GM12878 (cell line): ENCODE measurements at regions not wholly inside any gene's neighbourhood (a gene's known extent, or its start where the extent isn't known, plus 50 kb on each side); places are given as distances from the start of the nearest gene placed in this dataset.

Source experiments
- ATAC-seq: fragments of 200-7000 bp; cut with Tn5 transposase; 3 replicates; pipeline ENCODE4 v1.9.1; 2020; ENCODE audit warnings: mild to moderate bottlenecking, moderate library complexity
- BruUV-seq: library from RNA; stranded (reverse); fragments of 400-500 nt; replicated peaks from 2 replicates; lab custom pipeline; 2021; lab: Mats Ljungman, UMichigan
- CTCF ChIA-PET: fragments of 300-600 bp; sonication (Branson Sonifier 250); formaldehyde crosslinking; extraction: SDS; loops from one replicate; lab custom pipeline; 2021; ENCODE audit warnings: inconsistent platforms; lab: Yijun Ruan, JAX
- POLR2A ChIA-PET: fragments of 350-600 bp; formaldehyde crosslinking; extraction: SDS; loops from one replicate; lab custom pipeline; 2021; ENCODE audit warnings: inconsistent platforms; lab: Charles Lee
- RAD21 ChIA-PET: fragments of 300-600 bp; sonication (Branson Sonifier 250); formaldehyde crosslinking; loops from one replicate; lab custom pipeline; 2023; ENCODE audit warnings: antibody characterized with exemption; ENCODE audit not compliant: unreplicated experiment; lab: Charles Lee
- SMC1A ChIA-PET: fragments of 300-600 bp; sonication (Branson Sonifier 250); formaldehyde crosslinking; loops from one replicate; lab custom pipeline; 2023; ENCODE audit not compliant: unreplicated experiment, uncharacterized antibody; lab: Charles Lee
- DNase-seq: peaks from one replicate; pipeline ENCODE4 v3.0.0-alpha.2; 2011; ENCODE audit warnings: low read depth, low spot score
- FAIRE-seq: peaks from 3 replicates; lab custom pipeline; 2011; peaks lifted over from hg19 to GRCh38; lab: Jason Lieb, UNC
- H2AFZ ChIP-seq: 2 replicates; pipeline ENCODE4 v1.6.0; 2011; ENCODE audit warnings: low read depth, low read length, control low read depth; ENCODE audit not compliant: control insufficient read depth
- H3K27ac ChIP-seq: 2 replicates; pipeline ENCODE4 v1.5.1; 2011; ENCODE audit warnings: control low read depth; ENCODE audit not compliant: control insufficient read depth, insufficient read depth
- H3K27me3 ChIP-seq, 2 experiments: replicated peaks in 1 of 2; 2 replicates each; pipeline versions ENCODE4 v1.6.0 to v1.6.1; 2011; ENCODE audit warnings: low read length in 1 of 2; ENCODE audit not compliant: control insufficient read depth in 2 of 2, insufficient read depth in 2 of 2
- H3K36me3 ChIP-seq, 2 experiments: 2 replicates each; pipeline ENCODE4 v1.5.1; 2011; ENCODE audit warnings: low read length in 1 of 2; ENCODE audit not compliant: control insufficient read depth in 2 of 2, insufficient read depth in 2 of 2
- H3K4me1 ChIP-seq: 2 replicates; pipeline ENCODE4 v1.6.1; 2011; ENCODE audit warnings: mild to moderate bottlenecking, low read length, moderate library complexity, mixed read lengths; ENCODE audit not compliant: control insufficient read depth, insufficient read depth
- H3K4me2 ChIP-seq: 2 replicates; pipeline ENCODE4 v1.6.0; 2011; ENCODE audit warnings: control low read depth; ENCODE audit not compliant: control insufficient read depth, insufficient read depth
- H3K4me3 ChIP-seq: fragments of 200-600 bp; sonication (generic); 2 replicates; pipeline ENCODE4 v1.5.1; 2016
- H3K79me2 ChIP-seq: 2 replicates; pipeline ENCODE4 v1.6.0; 2011; ENCODE audit warnings: low read length; ENCODE audit not compliant: control insufficient read depth, insufficient read depth
- H3K9ac ChIP-seq: 2 replicates; pipeline ENCODE4 v1.8.0; 2011; ENCODE audit warnings: low read length, control low read depth, mixed read lengths; ENCODE audit not compliant: control insufficient read depth, insufficient read depth
- H3K9me3 ChIP-seq: replicated peaks from 3 replicates; pipeline ENCODE4 v1.5.1; 2011; ENCODE audit warnings: mild to moderate bottlenecking, low read length; ENCODE audit not compliant: control insufficient read depth, insufficient read depth
- H4K20me1 ChIP-seq: 2 replicates; pipeline ENCODE4 v1.6.0; 2011; ENCODE audit not compliant: control insufficient read depth, insufficient read depth
- ATF3 ChIP-seq: IDR thresholded peaks from 2 replicates; pipeline ENCODE4 v1.6.1; 2011; ENCODE audit warnings: low read depth, mild to moderate bottlenecking, low read length, moderate library complexity, borderline replicate concordance; ENCODE audit errors: extremely low read depth
- CBX5 ChIP-seq: sonication (generic); IDR thresholded peaks from 2 replicates; pipeline ENCODE4 v1.6.1; 2016; ENCODE audit warnings: low read depth, moderate library complexity, mild to moderate bottlenecking, inconsistent platforms
- CHD1 ChIP-seq: IDR thresholded peaks from 2 replicates; pipeline ENCODE4 v1.6.1; 2012; ENCODE audit warnings: low read depth, low read length, improper control_type of control experiment
- DPF2 ChIP-seq: fragments of 450-650 bp; IDR thresholded peaks from 2 replicates; pipeline ENCODE4 v1.6.1; 2017; ENCODE audit warnings: mild to moderate bottlenecking
- RBBP5 ChIP-seq: fragments of 200-600 bp; sonication (generic); conservative IDR thresholded peaks from 2 replicates; pipeline ENCODE4 v1.6.1; 2016
- SMAD1 ChIP-seq: fragments of 450-650 bp; IDR thresholded peaks from 2 replicates; pipeline ENCODE4 v1.6.1; 2018; ENCODE audit warnings: mild to moderate bottlenecking, low read depth; ENCODE audit not compliant: partially characterized antibody
- SP1 ChIP-seq: IDR thresholded peaks from one replicate; pipeline ENCODE4 v1.6.1; 2011; ENCODE audit warnings: low read depth, low read length
- WGBS: methylation state at CpG from one replicate; pipeline ENCODE4 v1.1.6; 2016; ENCODE audit warnings: low lambda C conversion rate; ENCODE audit not compliant: insufficient replicate concordance, insufficient coverage; ENCODE audit errors: missing lambda C conversion rate; 5-methylcytosine and 5-hydroxymethylcytosine counted together
- in situ Hi-C: fragments of 300-500 bp; cut with MboI; formaldehyde crosslinking; loops from 9 replicates; pipeline ENCODE4 v1.14.3; 2018; ENCODE audit warnings: mixed read lengths
- intact Hi-C: fragments of 100-400 bp; cut with micrococcal nuclease; formaldehyde crosslinking; loops from one replicate; pipeline ENCODE4 v1.14.2; 2022; ENCODE audit not compliant: unreplicated experiment
- TF ChIP-seq, protein P1 (sequence below): fragments of 450-650 bp; IDR thresholded peaks from 2 replicates; pipeline ENCODE4 v1.6.1; 2016; ENCODE audit warnings: mild to moderate bottlenecking, moderate library complexity, borderline replicate concordance

DNA sequence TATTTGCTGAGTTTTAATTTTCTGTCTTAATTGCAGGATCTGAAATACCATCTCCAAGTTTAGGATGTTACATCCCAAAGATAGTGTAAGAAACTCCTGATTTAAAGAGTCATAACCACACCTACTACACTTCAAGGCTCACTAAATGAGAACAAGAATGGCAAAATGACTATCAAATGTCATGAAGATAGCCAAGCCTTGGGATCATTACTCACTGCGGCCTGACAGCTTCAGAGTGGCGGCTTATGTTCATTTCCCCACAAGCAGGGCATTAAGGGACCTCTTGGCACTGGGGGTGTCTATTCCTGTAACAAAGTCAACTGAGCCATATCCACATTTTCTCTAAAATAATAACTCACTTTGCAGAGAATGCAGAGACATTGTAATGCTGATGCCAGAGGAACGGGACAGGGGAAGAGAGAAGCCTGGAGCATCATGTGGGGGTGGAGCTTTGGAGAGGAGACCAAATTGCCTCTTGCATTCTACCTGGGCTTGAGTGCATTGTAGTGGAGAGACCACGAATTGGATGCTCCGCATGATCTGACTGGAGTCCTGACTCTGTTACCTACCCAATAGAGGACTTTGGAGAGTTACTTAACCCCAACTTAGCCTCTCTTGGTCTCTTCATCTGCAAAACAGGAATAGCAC lies 219.2 kb downstream of the OPA1 start:
- no TSS peak for BruUV-seq
- POLR2A ChIA-PET, result no interaction called here
- Histone ChIP-seq H3K36me3 (no peaks in the 10 kb centered on the region), H3K4me1 (no peaks in the 10 kb centered on the region), H3K9ac (no peak overlapping the region), H3K27ac (no peak overlapping the region), H3K4me3 (no peak overlapping the region), H3K4me2 (no peak overlapping the region), H3K27me3 (no peaks in the 10 kb centered on the region; a peak in 2 of 4 replicates), H4K20me1 (no peaks in the 10 kb centered on the region), H3K79me2 (no peaks in the 10 kb centered on the region), H2AFZ (no peak overlapping the region), H3K9me3 (no peaks in the 10 kb centered on the region)
- DNase-seq, result no peak
- FAIRE-seq, result no peak
- CTCF ChIA-PET, result no interaction called here
- TF ChIP-seq CHD1 (no peak), ATF3 (no peak), SP1 (no peak)
- 27% methylated on average over 5 of the region's 5 CpGs for WGBS
- RAD21 ChIA-PET, result no interaction called here
- ATAC-seq, result no peak
- in situ Hi-C loops, result no loop called here
- intact Hi-C loops, result no loop called here
- SMC1A ChIA-PET, result no interaction called here

DNA sequence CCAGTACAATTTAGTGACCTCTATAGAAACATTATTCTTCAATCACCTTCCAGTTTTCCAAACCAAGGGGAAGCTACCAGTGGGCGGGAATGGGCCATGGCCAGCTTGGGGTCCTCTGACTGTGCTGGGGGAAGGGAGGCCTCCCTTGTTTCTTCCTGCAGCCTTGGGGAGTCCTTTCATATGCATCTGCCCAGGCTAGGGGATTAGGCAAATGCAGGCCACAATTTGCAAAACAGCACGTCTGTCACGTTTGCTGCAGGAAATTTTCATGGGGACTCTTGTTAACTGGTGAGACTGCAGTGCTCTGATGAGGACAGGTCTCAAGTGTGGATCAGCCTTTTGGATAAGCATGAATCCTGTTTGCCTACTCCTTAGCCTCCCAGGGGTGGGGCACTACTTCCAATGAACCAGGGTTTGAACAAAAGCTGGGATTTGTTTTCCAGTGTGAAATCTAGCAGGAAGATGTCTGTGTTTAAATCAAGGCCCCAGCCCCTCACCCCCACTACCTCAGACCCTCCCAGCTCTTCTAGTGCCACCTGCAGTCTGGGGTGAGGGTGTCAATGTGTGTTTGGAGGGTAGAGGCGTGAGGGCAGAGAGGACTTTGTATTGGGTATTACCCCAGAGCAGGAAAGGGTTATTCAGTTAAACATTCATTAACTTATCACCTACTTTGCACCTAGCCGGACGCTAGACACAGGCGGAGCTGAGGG lies 219.9 kb downstream of the OPA1 start:
- H3K9ac ChIP-seq, result no peak overlapping the region
- no peaks in the 10 kb centered on the region for H3K79me2 ChIP-seq
- H3K36me3 ChIP-seq, result no peaks in the 10 kb centered on the region
- H3K4me3 ChIP-seq, result no peak overlapping the region
- no peak overlapping the region for H3K27ac ChIP-seq
- POLR2A ChIA-PET, result no interaction called here
- RAD21 ChIA-PET, result no interaction called here
- H4K20me1 ChIP-seq, result no peaks in the 10 kb centered on the region
- H2AFZ ChIP-seq, result no peak overlapping the region
- H3K9me3 ChIP-seq, result no peaks in the 10 kb centered on the region
- ATAC-seq, result no peak
- no peak for FAIRE-seq
- TF ChIP-seq CBX5 (no peak), RBBP5 (no peak), SMAD1 (no peak), DPF2 (no peak)
- TF ChIP-seq, protein P1, sequence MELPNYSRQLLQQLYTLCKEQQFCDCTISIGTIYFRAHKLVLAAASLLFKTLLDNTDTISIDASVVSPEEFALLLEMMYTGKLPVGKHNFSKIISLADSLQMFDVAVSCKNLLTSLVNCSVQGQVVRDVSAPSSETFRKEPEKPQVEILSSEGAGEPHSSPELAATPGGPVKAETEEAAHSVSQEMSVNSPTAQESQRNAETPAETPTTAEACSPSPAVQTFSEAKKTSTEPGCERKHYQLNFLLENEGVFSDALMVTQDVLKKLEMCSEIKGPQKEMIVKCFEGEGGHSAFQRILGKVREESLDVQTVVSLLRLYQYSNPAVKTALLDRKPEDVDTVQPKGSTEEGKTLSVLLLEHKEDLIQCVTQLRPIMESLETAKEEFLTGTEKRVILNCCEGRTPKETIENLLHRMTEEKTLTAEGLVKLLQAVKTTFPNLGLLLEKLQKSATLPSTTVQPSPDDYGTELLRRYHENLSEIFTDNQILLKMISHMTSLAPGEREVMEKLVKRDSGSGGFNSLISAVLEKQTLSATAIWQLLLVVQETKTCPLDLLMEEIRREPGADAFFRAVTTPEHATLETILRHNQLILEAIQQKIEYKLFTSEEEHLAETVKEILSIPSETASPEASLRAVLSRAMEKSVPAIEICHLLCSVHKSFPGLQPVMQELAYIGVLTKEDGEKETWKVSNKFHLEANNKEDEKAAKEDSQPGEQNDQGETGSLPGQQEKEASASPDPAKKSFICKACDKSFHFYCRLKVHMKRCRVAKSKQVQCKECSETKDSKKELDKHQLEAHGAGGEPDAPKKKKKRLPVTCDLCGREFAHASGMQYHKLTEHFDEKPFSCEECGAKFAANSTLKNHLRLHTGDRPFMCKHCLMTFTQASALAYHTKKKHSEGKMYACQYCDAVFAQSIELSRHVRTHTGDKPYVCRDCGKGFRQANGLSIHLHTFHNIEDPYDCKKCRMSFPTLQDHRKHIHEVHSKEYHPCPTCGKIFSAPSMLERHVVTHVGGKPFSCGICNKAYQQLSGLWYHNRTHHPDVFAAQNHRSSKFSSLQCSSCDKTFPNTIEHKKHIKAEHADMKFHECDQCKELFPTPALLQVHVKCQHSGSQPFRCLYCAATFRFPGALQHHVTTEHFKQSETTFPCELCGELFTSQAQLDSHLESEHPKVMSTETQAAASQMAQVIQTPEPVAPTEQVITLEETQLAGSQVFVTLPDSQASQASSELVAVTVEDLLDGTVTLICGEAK, result no peak
- WGBS, result 35% methylated on average over 7 of the region's 7 CpGs
- intact Hi-C loops (no loop called here), in situ Hi-C loops (no loop called here)
- BruUV-seq, result no TSS peak
- no peaks in the 10 kb centered on the region; a peak in 2 of 4 replicates for H3K27me3 ChIP-seq
- H3K4me1 ChIP-seq, result no peaks in the 10 kb centered on the region
- SMC1A ChIA-PET, result no interaction called here
- H3K4me2 ChIP-seq, result no peak overlapping the region
- CTCF ChIA-PET, result no interaction called here
- DNase-seq, result no peak
